Uterus (tissue), 2 donors: ENCODE measurements at regions not wholly inside any gene's neighbourhood (a gene's known extent, or its start where the extent isn't known, plus 50 kb on each side); places are given as distances from the start of the nearest gene placed in this dataset.

Experiments used
- CTCF ChIP-seq, 4 experiments: fragments of 200-600 bp in 2 of 4; fragments of 450-650 bp in 2 of 4; sonication (generic) in 2 of 4; IDR thresholded peaks; one replicate each; pipeline ENCODE4 v1.5.1; 2016 to 2019; ENCODE audit warnings: antibody characterized with exemption in 4 of 4, mild to moderate bottlenecking in 2 of 4, moderate library complexity in 1 of 4
- POLR2A ChIP-seq, 2 donors: fragments of 450-650 bp; IDR thresholded peaks; one replicate each; pipeline ENCODE4 v1.6.1; 2016; ENCODE audit warnings: antibody characterized with exemption in 2 of 2, mild to moderate bottlenecking in 1 of 2, moderate library complexity in 1 of 2

DNA sequence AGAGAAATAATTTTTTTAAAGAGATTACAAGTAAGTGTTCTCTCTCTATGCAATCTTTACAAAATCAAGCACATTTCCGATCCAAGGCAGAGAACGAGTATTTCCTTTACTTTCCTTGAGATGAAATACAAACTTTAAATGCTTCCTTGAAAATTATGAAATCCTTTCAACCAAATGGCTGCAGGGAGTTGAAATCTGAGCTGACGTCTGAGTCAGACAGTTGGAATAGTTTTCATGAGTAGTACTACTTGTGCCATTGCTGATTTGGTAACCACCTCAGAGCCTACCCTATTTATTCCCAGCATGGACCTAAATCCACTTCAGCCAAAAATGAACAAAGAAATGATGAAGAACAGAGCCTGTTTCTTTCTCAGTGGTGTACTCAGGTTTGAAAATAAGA lies 183.6 kb downstream of the GIPC2 start:
- TF ChIP-seq CTCF (IDR thresholded peaks at IDR 0.05): no peak
- no peak for TF ChIP-seq POLR2A (IDR thresholded peaks at IDR 0.05)
